ENCODE measurements at regions not wholly inside any gene's neighbourhood (a gene's known extent, or its start where the extent isn't known, plus 50 kb on each side); places are given as distances from the start of the nearest gene placed in this dataset.

- no peak overlapping the region for H3K4me3 Mint-ChIP-seq (ENCODE audit: unreplicated experiment)
- H3K27ac Mint-ChIP-seq (ENCODE audit: unreplicated experiment) = no peak overlapping the region
- no peak for DNase-seq (ENCODE audit: low spot score)
- H3K4me1 Mint-ChIP-seq (ENCODE audit: unreplicated experiment) = no peaks in the 10 kb centered on the region
- H3K27me3 Mint-ChIP-seq (ENCODE audit: unreplicated experiment) = no peaks in the 10 kb centered on the region
- TF ChIP-seq CTCF (IDR thresholded peaks at IDR 0.05; ENCODE audit: unreplicated experiment) = no peak
- no peaks in the 10 kb centered on the region for H3K9me3 Mint-ChIP-seq (ENCODE audit: unreplicated experiment)
- no peaks in the 10 kb centered on the region for H3K36me3 Mint-ChIP-seq (ENCODE audit: low read depth, unreplicated experiment)
Observed at GRCh38 chr1:61597601-61598000, 127.3 kb downstream of the TM2D1 start.

GRCh38 chr1:61593331-61593730 lies 131.6 kb downstream of the TM2D1 start:
- Mint-ChIP-seq H3K4me3 (ENCODE audit: unreplicated experiment) (no peak overlapping the region), H3K9me3 (ENCODE audit: unreplicated experiment) (no peaks in the 10 kb centered on the region), H3K36me3 (ENCODE audit: low read depth, unreplicated experiment) (no peaks in the 10 kb centered on the region), H3K4me1 (ENCODE audit: unreplicated experiment) (no peaks in the 10 kb centered on the region), H3K27ac (ENCODE audit: unreplicated experiment) (no peak overlapping the region), H3K27me3 (ENCODE audit: unreplicated experiment) (no peaks in the 10 kb centered on the region)
- no peak for DNase-seq (ENCODE audit: low spot score)
- no peak for TF ChIP-seq CTCF (IDR thresholded peaks at IDR 0.05; ENCODE audit: unreplicated experiment)

GRCh38 chr1:61591351-61591750 lies 133.6 kb downstream of the TM2D1 start:
- Mint-ChIP-seq H3K4me3 (ENCODE audit: unreplicated experiment) (no peak overlapping the region), H3K36me3 (ENCODE audit: low read depth, unreplicated experiment) (no peaks in the 10 kb centered on the region), H3K27ac (ENCODE audit: unreplicated experiment) (no peak overlapping the region), H3K9me3 (ENCODE audit: unreplicated experiment) (no peaks in the 10 kb centered on the region), H3K4me1 (ENCODE audit: unreplicated experiment) (no peaks in the 10 kb centered on the region), H3K27me3 (ENCODE audit: unreplicated experiment) (no peaks in the 10 kb centered on the region)
- no peak for DNase-seq (ENCODE audit: low spot score)
- no peak for TF ChIP-seq CTCF (IDR thresholded peaks at IDR 0.05; ENCODE audit: unreplicated experiment)

GRCh38 chr1:61588736-61589672 lies 135.9 kb downstream of the TM2D1 start:
- Mint-ChIP-seq H3K4me3 (ENCODE audit: unreplicated experiment) (no peak overlapping the region), H3K4me1 (ENCODE audit: unreplicated experiment) (no peaks in the 10 kb centered on the region), H3K27ac (ENCODE audit: unreplicated experiment) (no peak overlapping the region), H3K27me3 (ENCODE audit: unreplicated experiment) (peaks cover 3% of the 10 kb centered on the region), H3K9me3 (ENCODE audit: unreplicated experiment) (no peaks in the 10 kb centered on the region), H3K36me3 (ENCODE audit: low read depth, unreplicated experiment) (no peaks in the 10 kb centered on the region)
- TF ChIP-seq CTCF (IDR thresholded peaks at IDR 0.05; ENCODE audit: unreplicated experiment) = peak; percentile 82
- peak; percentile 72 for DNase-seq (ENCODE audit: low spot score)

- Mint-ChIP-seq H3K4me1 (ENCODE audit: unreplicated experiment) (no peaks in the 10 kb centered on the region), H3K36me3 (ENCODE audit: low read depth, unreplicated experiment) (no peaks in the 10 kb centered on the region), H3K4me3 (ENCODE audit: unreplicated experiment) (no peak overlapping the region), H3K9me3 (ENCODE audit: unreplicated experiment) (no peaks in the 10 kb centered on the region), H3K27ac (ENCODE audit: unreplicated experiment) (no peak overlapping the region), H3K27me3 (ENCODE audit: unreplicated experiment) (peaks cover 3% of the 10 kb centered on the region)
- no peak for DNase-seq (ENCODE audit: low spot score)
- no peak for TF ChIP-seq CTCF (IDR thresholded peaks at IDR 0.05; ENCODE audit: unreplicated experiment)
Observed at GRCh38 chr1:61585714-61586113, 139.2 kb downstream of the TM2D1 start.

All from endothelial cell (in vitro differentiated cells).